ENCODE measurements at regions not wholly inside any gene's neighbourhood (a gene's known extent, or its start where the extent isn't known, plus 50 kb on each side); places are given as distances from the start of the nearest gene placed in this dataset.

GRCh38 chr4:30262379-30262778, 457.8 kb upstream of the PCDH7 start:
- WGBS, 5 donors, result 76 to 88% (median 83%) methylated on average over 2 of the region's 2 CpGs
- Histone ChIP-seq H3K4me1 (no peaks in the 10 kb centered on the region), H3K36me3 (no peaks in the 10 kb centered on the region), H3K27ac (no peak overlapping the region), H3K27me3 (no peaks in the 10 kb centered on the region), H3K9me3 (no peaks in the 10 kb centered on the region), H3K4me3 (no peak overlapping the region)
- intact Hi-C loops (cut with DNase I; ENCODE audit: low total_unique reads), result no loop called here
- TF ChIP-seq POLR2A (IDR thresholded peaks at IDR 0.05) (no peak), EP300 (IDR thresholded peaks at IDR 0.05) (no peak), POLR2AphosphoS5 (IDR thresholded peaks at IDR 0.05) (no peak), CTCF (IDR thresholded peaks at IDR 0.05) (no peak)
- DNase-seq, result no peak

- H3K27ac ChIP-seq, result no peak overlapping the region
- no peak for TF ChIP-seq POLR2A (IDR thresholded peaks at IDR 0.05)
- TF ChIP-seq EP300 (IDR thresholded peaks at IDR 0.05), result no peak
- TF ChIP-seq POLR2AphosphoS5 (IDR thresholded peaks at IDR 0.05), result no peak
- no peak for TF ChIP-seq CTCF (IDR thresholded peaks at IDR 0.05)
- DNase-seq, result no peak
- H3K9me3 ChIP-seq, result no peaks in the 10 kb centered on the region
- WGBS, 5 donors, result 87 to 94% (median 88%) methylated on average over 15 of the region's 15 CpGs
- intact Hi-C loops (cut with DNase I; ENCODE audit: low total_unique reads), result no loop called here
- H3K4me1 ChIP-seq, result no peaks in the 10 kb centered on the region
- H3K4me3 ChIP-seq, result no peak overlapping the region
- H3K27me3 ChIP-seq, result no peaks in the 10 kb centered on the region
- no peaks in the 10 kb centered on the region for H3K36me3 ChIP-seq
Observed at GRCh38 chr4:30264465-30264864, 455.7 kb upstream of the PCDH7 start.

GRCh38 chr4:30265716-30266115, 454.5 kb upstream of the PCDH7 start:
- 52 to 70% (median 66%) methylated on average over 3 of the region's 3 CpGs for WGBS, 5 donors
- no peaks in the 10 kb centered on the region for H3K4me1 ChIP-seq
- intact Hi-C loops (cut with DNase I; ENCODE audit: low total_unique reads), result no loop called here

GRCh38 chr4:30268370-30268769, 451.8 kb upstream of the PCDH7 start:
- H3K4me1 ChIP-seq, result no peaks in the 10 kb centered on the region
- 57 to 74% (median 64%) methylated on average over 2 of the region's 2 CpGs for WGBS, 5 donors
- no peaks in the 10 kb centered on the region for H3K36me3 ChIP-seq
- intact Hi-C loops (cut with DNase I; ENCODE audit: low total_unique reads), result no loop called here
- H3K9me3 ChIP-seq, result peaks cover 0 to 7% (median 6%) of the 10 kb centered on the region in 4 donors
- H3K4me3 ChIP-seq, result no peak overlapping the region
- DNase-seq, result no peak
- TF ChIP-seq CTCF (IDR thresholded peaks at IDR 0.05), result no peak
- no peak for TF ChIP-seq EP300 (IDR thresholded peaks at IDR 0.05)
- no peak for TF ChIP-seq POLR2A (IDR thresholded peaks at IDR 0.05)
- no peak for TF ChIP-seq POLR2AphosphoS5 (IDR thresholded peaks at IDR 0.05)
- no peak overlapping the region for H3K27ac ChIP-seq
- H3K27me3 ChIP-seq, result no peaks in the 10 kb centered on the region

More at GRCh38 chr4:30265716-30266115, 454.5 kb upstream of the PCDH7 start:
- no peaks in the 10 kb centered on the region for H3K27me3 ChIP-seq
- DNase-seq, result no peak
- H3K9me3 ChIP-seq, result no peaks in the 10 kb centered on the region
- TF ChIP-seq CTCF (IDR thresholded peaks at IDR 0.05) (no peak), EP300 (IDR thresholded peaks at IDR 0.05) (no peak), POLR2AphosphoS5 (IDR thresholded peaks at IDR 0.05) (no peak), POLR2A (IDR thresholded peaks at IDR 0.05) (no peak)
- H3K27ac ChIP-seq, result no peak overlapping the region
- no peaks in the 10 kb centered on the region for H3K36me3 ChIP-seq
- no peak overlapping the region for H3K4me3 ChIP-seq
